ENCODE measurements at regions not wholly inside any gene's neighbourhood (a gene's known extent, or its start where the extent isn't known, plus 50 kb on each side); places are given as distances from the start of the nearest gene placed in this dataset.

DNA sequence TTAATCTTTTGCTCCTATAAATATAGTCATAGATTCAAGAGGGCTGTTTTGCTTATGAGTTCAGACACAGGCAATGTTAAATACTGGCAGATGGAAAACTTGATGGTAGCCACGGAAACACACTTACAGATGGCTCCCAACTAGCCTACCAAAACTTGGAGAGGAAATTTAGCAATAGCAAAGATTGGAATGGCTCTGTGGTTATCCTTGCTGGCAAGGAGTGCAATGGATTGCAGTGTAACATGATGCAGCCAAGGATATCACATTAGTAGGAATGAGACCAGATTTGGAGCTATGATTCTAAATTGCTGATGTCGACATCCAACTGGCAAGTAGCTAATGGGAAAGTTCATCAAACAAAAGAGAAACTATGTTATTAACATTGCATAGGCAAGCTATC is 791.0 kb upstream of the DIAPH2 start:
- TF ChIP-seq SIN3A (IDR thresholded peaks at IDR 0.05; ENCODE audit: borderline replicate concordance, insufficient read depth, low read length), result no peak
- TF ChIP-seq POLR2AphosphoS5 (IDR thresholded peaks at IDR 0.05; ENCODE audit: low read depth, low read length), result no peak
- TF ChIP-seq, protein P1, sequence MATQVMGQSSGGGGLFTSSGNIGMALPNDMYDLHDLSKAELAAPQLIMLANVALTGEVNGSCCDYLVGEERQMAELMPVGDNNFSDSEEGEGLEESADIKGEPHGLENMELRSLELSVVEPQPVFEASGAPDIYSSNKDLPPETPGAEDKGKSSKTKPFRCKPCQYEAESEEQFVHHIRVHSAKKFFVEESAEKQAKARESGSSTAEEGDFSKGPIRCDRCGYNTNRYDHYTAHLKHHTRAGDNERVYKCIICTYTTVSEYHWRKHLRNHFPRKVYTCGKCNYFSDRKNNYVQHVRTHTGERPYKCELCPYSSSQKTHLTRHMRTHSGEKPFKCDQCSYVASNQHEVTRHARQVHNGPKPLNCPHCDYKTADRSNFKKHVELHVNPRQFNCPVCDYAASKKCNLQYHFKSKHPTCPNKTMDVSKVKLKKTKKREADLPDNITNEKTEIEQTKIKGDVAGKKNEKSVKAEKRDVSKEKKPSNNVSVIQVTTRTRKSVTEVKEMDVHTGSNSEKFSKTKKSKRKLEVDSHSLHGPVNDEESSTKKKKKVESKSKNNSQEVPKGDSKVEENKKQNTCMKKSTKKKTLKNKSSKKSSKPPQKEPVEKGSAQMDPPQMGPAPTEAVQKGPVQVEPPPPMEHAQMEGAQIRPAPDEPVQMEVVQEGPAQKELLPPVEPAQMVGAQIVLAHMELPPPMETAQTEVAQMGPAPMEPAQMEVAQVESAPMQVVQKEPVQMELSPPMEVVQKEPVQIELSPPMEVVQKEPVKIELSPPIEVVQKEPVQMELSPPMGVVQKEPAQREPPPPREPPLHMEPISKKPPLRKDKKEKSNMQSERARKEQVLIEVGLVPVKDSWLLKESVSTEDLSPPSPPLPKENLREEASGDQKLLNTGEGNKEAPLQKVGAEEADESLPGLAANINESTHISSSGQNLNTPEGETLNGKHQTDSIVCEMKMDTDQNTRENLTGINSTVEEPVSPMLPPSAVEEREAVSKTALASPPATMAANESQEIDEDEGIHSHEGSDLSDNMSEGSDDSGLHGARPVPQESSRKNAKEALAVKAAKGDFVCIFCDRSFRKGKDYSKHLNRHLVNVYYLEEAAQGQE (IDR thresholded peaks at IDR 0.05; ENCODE audit: insufficient read depth in 1 of 2, low read depth in 2 of 2, low read length in 2 of 2), result no peak
- TF ChIP-seq TAF1 (IDR thresholded peaks at IDR 0.05; ENCODE audit: borderline replicate concordance, insufficient read depth, low read length), result no peak
- no peak for TF ChIP-seq FOXP2 (optimal IDR thresholded peaks at IDR 0.05; ENCODE audit: borderline replicate concordance, extremely low read depth, extremely low read length, insufficient read depth)
